GM23248 (cell line): ENCODE measurements at regions not wholly inside any gene's neighbourhood (a gene's known extent, or its start where the extent isn't known, plus 50 kb on each side); places are given as distances from the start of the nearest gene placed in this dataset.

Experiments used
- EZH2 ChIP-seq: fragments of 200-600 bp; sonication (generic); IDR thresholded peaks from 2 replicates; pipeline ENCODE4 v1.6.1; 2018; ENCODE audit warnings: antibody characterized with exemption, mild to moderate bottlenecking; ENCODE audit not compliant: insufficient read depth, poor library complexity, severe bottlenecking
- EZH2phosphoT487 ChIP-seq: fragments of 200-600 bp; sonication (generic); IDR thresholded peaks from 2 replicates; pipeline ENCODE4 v1.6.1; 2018; ENCODE audit warnings: antibody characterized with exemption, moderate library complexity, mild to moderate bottlenecking, low read depth; ENCODE audit not compliant: insufficient read depth

- TF ChIP-seq EZH2 (no peak), EZH2phosphoT487 (no peak)
Measured at GRCh38 chr14:86780876-86781510, 1212.0 kb downstream of the GALC start.
